ENCODE measurements at regions not wholly inside any gene's neighbourhood (a gene's known extent, or its start where the extent isn't known, plus 50 kb on each side); places are given as distances from the start of the nearest gene placed in this dataset.

GRCh38 chr2:157936406-157936805, 60.3 kb upstream of the ACVR1 start:
- no peak for DNase-seq
- H3K4me1 ChIP-seq, result no peaks in the 10 kb centered on the region
- H3K9me3 ChIP-seq, result no peaks in the 10 kb centered on the region
- no peak overlapping the region for H3K4me3 ChIP-seq (ENCODE audit: low read depth, low read length)
- no peak for TF ChIP-seq CTCF (IDR thresholded peaks at IDR 0.05; ENCODE audit: low read depth, low read length)
- H3K36me3 ChIP-seq, result no peaks in the 10 kb centered on the region
- H3K27me3 ChIP-seq, result no peaks in the 10 kb centered on the region

GRCh38 chr2:157935378-157935906, 59.3 kb upstream of the ACVR1 start:
- Histone ChIP-seq H3K9me3 (no peaks in the 10 kb centered on the region), H3K4me3 (ENCODE audit: low read depth, low read length) (no peak overlapping the region), H3K4me1 (no peaks in the 10 kb centered on the region), H3K27me3 (no peaks in the 10 kb centered on the region), H3K36me3 (no peaks in the 10 kb centered on the region)
- no peak for DNase-seq
- TF ChIP-seq CTCF (IDR thresholded peaks at IDR 0.05; ENCODE audit: low read depth, low read length), result no peak

- Histone ChIP-seq H3K4me3 (ENCODE audit: low read depth, low read length) (no peak overlapping the region), H3K9me3 (no peaks in the 10 kb centered on the region), H3K27me3 (no peaks in the 10 kb centered on the region), H3K4me1 (no peaks in the 10 kb centered on the region), H3K36me3 (no peaks in the 10 kb centered on the region)
- DNase-seq, result no peak
- no peak for TF ChIP-seq CTCF (IDR thresholded peaks at IDR 0.05; ENCODE audit: low read depth, low read length)
These were observed 58.7 kb upstream of the ACVR1 start for GRCh38 chr2:157934684-157935377.

- Histone ChIP-seq H3K4me1 (no peaks in the 10 kb centered on the region), H3K9me3 (no peaks in the 10 kb centered on the region), H3K27me3 (no peaks in the 10 kb centered on the region), H3K4me3 (ENCODE audit: low read depth, low read length) (no peak overlapping the region), H3K36me3 (no peaks in the 10 kb centered on the region)
- no peak for DNase-seq
- no peak for TF ChIP-seq CTCF (IDR thresholded peaks at IDR 0.05; ENCODE audit: low read depth, low read length)
These were observed 57.2 kb upstream of the ACVR1 start for GRCh38 chr2:157933160-157933920.

- DNase-seq, result no peak
- H3K27me3 ChIP-seq, result no peaks in the 10 kb centered on the region
- no peak for TF ChIP-seq CTCF (IDR thresholded peaks at IDR 0.05; ENCODE audit: low read depth, low read length)
- H3K4me3 ChIP-seq (ENCODE audit: low read depth, low read length), result no peak overlapping the region
- H3K36me3 ChIP-seq, result no peaks in the 10 kb centered on the region
- H3K9me3 ChIP-seq, result no peaks in the 10 kb centered on the region
- H3K4me1 ChIP-seq, result no peaks in the 10 kb centered on the region
These were observed 56.5 kb upstream of the ACVR1 start for GRCh38 chr2:157932480-157933159.

Data from BE2C (cell line).